ENCODE measurements at regions not wholly inside any gene's neighbourhood (a gene's known extent, or its start where the extent isn't known, plus 50 kb on each side); places are given as distances from the start of the nearest gene placed in this dataset.

GRCh38 chr12:127336416-127336815 is 930.6 kb upstream of the TMEM132C start:
- BruUV-seq (replicated peaks): no TSS peak
- in situ Hi-C loops (cut with MboI) (no loop called here), intact Hi-C loops (cut with micrococcal nuclease; ENCODE audit: unreplicated experiment) (no loop called here)
- Histone ChIP-seq H3K27me3 (replicated peaks in 1 of 2; ENCODE audit: control insufficient read depth in 2 of 2, insufficient read depth in 2 of 2, low read length in 1 of 2) (no peaks in the 10 kb centered on the region), H2AFZ (ENCODE audit: control insufficient read depth, low read depth, low read length) (no peak overlapping the region), H3K4me3 (no peak overlapping the region), H3K9me3 (replicated peaks; ENCODE audit: control insufficient read depth, insufficient read depth, low read length) (no peaks in the 10 kb centered on the region), H3K4me1 (ENCODE audit: control insufficient read depth, insufficient read depth, low read length) (no peaks in the 10 kb centered on the region), H3K27ac (ENCODE audit: control insufficient read depth, insufficient read depth) (no peak overlapping the region), H4K20me1 (ENCODE audit: control insufficient read depth, insufficient read depth) (no peaks in the 10 kb centered on the region), H3K36me3 (ENCODE audit: control insufficient read depth in 2 of 2, insufficient read depth in 2 of 2, low read length in 1 of 2) (no peaks in the 10 kb centered on the region), H3K9ac (ENCODE audit: control insufficient read depth, insufficient read depth, low read length) (no peak overlapping the region), H3K79me2 (ENCODE audit: control insufficient read depth, insufficient read depth, low read length) (no peaks in the 10 kb centered on the region), H3K4me2 (ENCODE audit: control insufficient read depth, insufficient read depth) (no peak overlapping the region)
- ChIA-PET SMC1A (ENCODE audit: uncharacterized antibody, unreplicated experiment) (no interaction called here), CTCF (no interaction called here), RAD21 (ENCODE audit: unreplicated experiment) (no interaction called here), POLR2A (no interaction called here)
- DNase-seq (ENCODE audit: low read depth, low spot score) (no peak), FAIRE-seq (no peak), ATAC-seq (no peak)
- 40% methylated on average over 1 of the region's 1 CpG for WGBS (ENCODE audit: insufficient coverage, insufficient replicate concordance, low lambda C conversion rate, missing lambda C conversion rate)
- TF ChIP-seq IKZF1 (conservative IDR thresholded peaks at IDR 0.05) (no peak), NR2C1 (IDR thresholded peaks at IDR 0.05) (no peak), ZBTB40 (IDR thresholded peaks at IDR 0.05; ENCODE audit: borderline replicate concordance) (no peak), BCL11A (IDR thresholded peaks at IDR 0.05; ENCODE audit: low read depth, low read length) (no peak), BCLAF1 (IDR thresholded peaks at IDR 0.05) (no peak), NR2C2 (IDR thresholded peaks at IDR 0.05; ENCODE audit: borderline replicate concordance, control insufficient read depth, insufficient read length, low read depth) (no peak), HSF1 (IDR thresholded peaks at IDR 0.05; ENCODE audit: low read depth, low read length) (no peak)
